ENCODE measurements at regions not wholly inside any gene's neighbourhood (a gene's known extent, or its start where the extent isn't known, plus 50 kb on each side); places are given as distances from the start of the nearest gene placed in this dataset.

DNA sequence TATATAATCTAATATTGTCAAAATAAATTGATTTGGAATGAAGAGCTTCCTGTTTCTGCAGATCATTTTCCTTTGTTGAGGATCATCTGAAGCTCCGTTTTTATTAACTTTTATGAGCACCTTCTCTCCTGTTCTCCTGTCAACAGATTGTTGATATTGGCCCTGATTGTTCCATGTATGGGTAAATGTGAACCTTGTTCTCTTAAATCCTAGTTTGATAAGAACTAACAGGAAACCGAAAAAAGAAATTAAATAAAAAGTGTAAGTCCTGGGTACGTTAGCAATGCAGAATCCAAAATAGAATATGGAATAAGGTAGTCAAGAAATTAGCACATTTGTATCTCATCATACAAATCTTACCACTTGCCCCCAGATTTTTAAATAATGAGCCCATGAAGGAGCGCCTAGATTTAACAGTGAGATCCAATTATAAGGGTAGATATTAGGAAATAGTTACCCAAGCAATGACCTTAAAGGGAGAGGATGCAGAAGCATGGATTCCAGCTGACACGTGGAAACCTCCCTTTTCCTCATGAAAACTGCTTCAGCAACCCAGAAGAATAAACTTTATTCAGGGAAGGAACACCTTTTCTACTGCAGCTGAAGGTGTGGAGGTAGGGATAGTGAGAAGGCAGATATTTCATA is 80.8 kb upstream of the PIK3R1 start:
- Mint-ChIP-seq H3K27me3 (ENCODE audit: insufficient read depth, low read depth) (no peaks in the 10 kb centered on the region), H3K36me3 (no peaks in the 10 kb centered on the region), H3K4me1 (peaks cover 5% of the 10 kb centered on the region), H3K9me3 (no peaks in the 10 kb centered on the region), H3K27ac (no peak overlapping the region), H3K4me3 (no peak overlapping the region)
- H3F3A ChIP-seq (ENCODE audit: low read depth) = no peaks in the 10 kb centered on the region
- H3K36me3 ChIP-seq = no peaks in the 10 kb centered on the region
- no peak overlapping the region for H3K9ac ChIP-seq
- peaks cover 5% of the 10 kb centered on the region for H3K4me1 ChIP-seq
- H2AFZ ChIP-seq (replicated peaks) = no peak overlapping the region
- H3K27me3 ChIP-seq = no peaks in the 10 kb centered on the region
- H4K20me1 ChIP-seq (ENCODE audit: low read depth) = no peaks in the 10 kb centered on the region
- no peak overlapping the region for H3K4me3 ChIP-seq
- TF ChIP-seq, protein P1, sequence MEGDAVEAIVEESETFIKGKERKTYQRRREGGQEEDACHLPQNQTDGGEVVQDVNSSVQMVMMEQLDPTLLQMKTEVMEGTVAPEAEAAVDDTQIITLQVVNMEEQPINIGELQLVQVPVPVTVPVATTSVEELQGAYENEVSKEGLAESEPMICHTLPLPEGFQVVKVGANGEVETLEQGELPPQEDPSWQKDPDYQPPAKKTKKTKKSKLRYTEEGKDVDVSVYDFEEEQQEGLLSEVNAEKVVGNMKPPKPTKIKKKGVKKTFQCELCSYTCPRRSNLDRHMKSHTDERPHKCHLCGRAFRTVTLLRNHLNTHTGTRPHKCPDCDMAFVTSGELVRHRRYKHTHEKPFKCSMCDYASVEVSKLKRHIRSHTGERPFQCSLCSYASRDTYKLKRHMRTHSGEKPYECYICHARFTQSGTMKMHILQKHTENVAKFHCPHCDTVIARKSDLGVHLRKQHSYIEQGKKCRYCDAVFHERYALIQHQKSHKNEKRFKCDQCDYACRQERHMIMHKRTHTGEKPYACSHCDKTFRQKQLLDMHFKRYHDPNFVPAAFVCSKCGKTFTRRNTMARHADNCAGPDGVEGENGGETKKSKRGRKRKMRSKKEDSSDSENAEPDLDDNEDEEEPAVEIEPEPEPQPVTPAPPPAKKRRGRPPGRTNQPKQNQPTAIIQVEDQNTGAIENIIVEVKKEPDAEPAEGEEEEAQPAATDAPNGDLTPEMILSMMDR (IDR thresholded peaks at IDR 0.05) = no peak
- no peak for TF ChIP-seq EZH2 (IDR thresholded peaks at IDR 0.05)
- TF ChIP-seq EZH2phosphoT487 (IDR thresholded peaks at IDR 0.05) = no peak
- H3K9me3 ChIP-seq (ENCODE audit: low read depth) = no peaks in the 10 kb centered on the region
- H3K27ac ChIP-seq = no peak overlapping the region
- no peaks in the 10 kb centered on the region for H3K79me2 ChIP-seq (ENCODE audit: low read depth)
- no peak overlapping the region for H3K4me2 ChIP-seq
- DNase-seq (ENCODE audit: low spot score) = no peak

DNA sequence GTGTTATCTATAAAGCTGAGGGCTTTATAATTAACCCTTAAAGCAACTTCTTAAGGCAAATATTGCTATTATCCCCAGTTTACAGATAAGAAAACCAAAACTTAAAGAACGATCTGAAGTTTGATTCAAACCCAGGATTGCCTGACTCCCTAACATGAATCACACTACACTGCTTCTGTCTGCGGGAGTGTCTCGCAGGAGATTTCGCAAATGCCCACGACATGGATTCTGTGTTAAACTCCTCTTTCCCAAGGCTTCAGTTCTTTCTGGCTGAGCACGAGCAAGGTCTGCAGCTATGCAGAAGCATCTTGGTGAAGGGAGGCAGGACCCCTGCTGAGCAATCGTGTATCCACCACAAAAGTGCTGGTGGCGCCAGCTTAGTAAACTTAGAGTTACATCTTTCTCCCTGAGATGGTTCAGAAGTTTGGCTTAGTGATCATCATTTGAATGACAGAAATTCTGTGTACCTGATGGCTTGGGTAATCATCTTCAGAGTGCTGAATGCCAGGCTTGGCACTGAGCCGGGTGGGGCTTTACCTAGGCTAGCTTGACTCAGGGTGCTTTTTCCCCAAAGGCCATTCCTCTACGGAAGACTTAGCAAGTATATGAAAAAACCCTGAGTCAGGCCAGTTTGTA is 81.4 kb upstream of the PIK3R1 start:
- Mint-ChIP-seq H3K27ac (no peak overlapping the region), H3K36me3 (no peaks in the 10 kb centered on the region), H3K4me1 (peaks cover 3% of the 10 kb centered on the region), H3K4me3 (no peak overlapping the region), H3K27me3 (ENCODE audit: insufficient read depth, low read depth) (no peaks in the 10 kb centered on the region), H3K9me3 (no peaks in the 10 kb centered on the region)
- Histone ChIP-seq H4K20me1 (ENCODE audit: low read depth) (no peaks in the 10 kb centered on the region), H3K9ac (no peak overlapping the region), H3K27ac (no peak overlapping the region), H3K9me3 (ENCODE audit: low read depth) (no peaks in the 10 kb centered on the region), H3K4me1 (peaks cover 5% of the 10 kb centered on the region), H2AFZ (replicated peaks) (peak overlapping the region; percentile 59), H3K79me2 (ENCODE audit: low read depth) (no peaks in the 10 kb centered on the region), H3K27me3 (no peaks in the 10 kb centered on the region), H3K36me3 (no peaks in the 10 kb centered on the region), H3K4me2 (no peak overlapping the region), H3K4me3 (no peak overlapping the region), H3F3A (ENCODE audit: low read depth) (no peaks in the 10 kb centered on the region)
- peak; percentile 35 for DNase-seq (ENCODE audit: low spot score)
- TF ChIP-seq, protein P1 (IDR thresholded peaks at IDR 0.05) = no peak
- no peak for TF ChIP-seq EZH2phosphoT487 (IDR thresholded peaks at IDR 0.05)
- TF ChIP-seq EZH2 (IDR thresholded peaks at IDR 0.05) = no peak

DNA sequence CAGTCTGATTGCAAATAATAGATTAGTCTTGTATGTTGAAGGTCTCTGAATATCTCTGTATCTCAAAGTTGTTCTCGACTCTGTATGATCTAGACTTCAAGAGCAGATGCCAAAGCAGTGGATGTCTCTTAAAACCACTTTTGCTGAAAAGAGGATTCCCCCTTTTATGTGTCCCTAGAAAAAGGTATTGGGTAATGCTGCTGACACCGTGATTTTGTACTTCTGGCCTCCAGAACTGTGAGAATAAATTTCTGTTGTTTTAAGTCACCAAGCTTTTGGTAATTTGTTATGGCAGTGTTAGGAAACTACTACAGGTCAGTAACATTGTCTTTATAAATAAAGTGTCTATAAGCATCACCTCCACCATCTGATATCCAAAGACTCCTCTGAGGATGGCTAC is 85.3 kb upstream of the PIK3R1 start:
- no peak overlapping the region for H2AFZ ChIP-seq (replicated peaks)
- TF ChIP-seq EZH2phosphoT487 (IDR thresholded peaks at IDR 0.05) = no peak
- no peak for TF ChIP-seq EZH2 (IDR thresholded peaks at IDR 0.05)
- TF ChIP-seq, protein P1 (IDR thresholded peaks at IDR 0.05) = no peak
- no peaks in the 10 kb centered on the region for H3K36me3 Mint-ChIP-seq
- no peak overlapping the region for H3K9ac ChIP-seq
- H3K27me3 Mint-ChIP-seq (ENCODE audit: insufficient read depth, low read depth) = peaks cover 2% of the 10 kb centered on the region
- H3K9me3 ChIP-seq (ENCODE audit: low read depth) = no peaks in the 10 kb centered on the region
- H3F3A ChIP-seq (ENCODE audit: low read depth) = no peaks in the 10 kb centered on the region
- H3K27me3 ChIP-seq = no peaks in the 10 kb centered on the region
- H3K4me3 Mint-ChIP-seq = no peak overlapping the region
- no peak overlapping the region for H3K4me3 ChIP-seq
- DNase-seq (ENCODE audit: low spot score) = no peak
- no peaks in the 10 kb centered on the region for H3K4me1 ChIP-seq
- H3K27ac Mint-ChIP-seq = no peak overlapping the region
- H3K79me2 ChIP-seq (ENCODE audit: low read depth) = no peaks in the 10 kb centered on the region
- no peak overlapping the region for H3K27ac ChIP-seq
- no peak overlapping the region for H3K4me2 ChIP-seq
- no peaks in the 10 kb centered on the region for H3K4me1 Mint-ChIP-seq
- H3K36me3 ChIP-seq = no peaks in the 10 kb centered on the region
- H3K9me3 Mint-ChIP-seq = no peaks in the 10 kb centered on the region
- H4K20me1 ChIP-seq (ENCODE audit: low read depth) = no peaks in the 10 kb centered on the region

Data from neural progenitor cell (in vitro differentiated cells).